Upper lobe of left lung (tissue), 6 donors: ENCODE measurements at regions not wholly inside any gene's neighbourhood (a gene's known extent, or its start where the extent isn't known, plus 50 kb on each side); places are given as distances from the start of the nearest gene placed in this dataset.
"Not testable (repeated sequence)": the region's sequence is repeated elsewhere in the genome, so short reads cannot be mapped to it uniquely, and the experiment has no call there.

Experiments used
- ATAC-seq, 2 donors: fragments of 200-7000 bp; cut with Tn5 transposase; one replicate each; pipeline ENCODE4 v1.9.1; 2022; ENCODE audit warnings: mild to moderate bottlenecking in 2 of 2, moderate library complexity in 2 of 2; ENCODE audit not compliant: low FRiP score in 2 of 2
- DNase-seq, 2 donors: peaks; one replicate each; pipeline ENCODE4 v3.0.0-alpha.2; 2019 to 2020
- H3K27ac ChIP-seq, 4 donors: fragments of 200-600 bp; sonication (generic); one replicate each; pipeline ENCODE4 v1.5.1; 2016 to 2019
- H3K27me3 ChIP-seq, 4 donors: fragments of 200-600 bp; sonication (generic); one replicate each; pipeline ENCODE4 v1.5.1; 2017 to 2019
- H3K36me3 ChIP-seq, 4 donors: fragments of 200-600 bp; sonication (generic); one replicate each; pipeline ENCODE4 v1.5.1; 2016 to 2019
- H3K4me1 ChIP-seq, 4 donors: fragments of 200-600 bp; sonication (generic); one replicate each; pipeline ENCODE4 v1.5.1; 2018 to 2019
- H3K4me3 ChIP-seq, 4 donors: fragments of 200-600 bp; sonication (generic); one replicate each; pipeline ENCODE4 v1.5.1; 2017 to 2019; ENCODE audit warnings: mild to moderate bottlenecking in 2 of 4, moderate library complexity in 1 of 4
- H3K9me3 ChIP-seq, 4 donors: fragments of 200-600 bp; sonication (generic); one replicate each; pipeline ENCODE4 v1.5.1; 2018 to 2019
- EP300 ChIP-seq, 4 donors: sonication (generic); formaldehyde crosslinking; IDR thresholded peaks; one replicate each; pipeline ENCODE4 v1.5.1; 2017; ENCODE audit warnings: antibody characterized with exemption in 4 of 4, control low read depth in 2 of 4
- POLR2A ChIP-seq, 4 donors: fragments of 450-650 bp; IDR thresholded peaks; one replicate each; pipeline ENCODE4 v1.5.1; 2016 to 2017; ENCODE audit warnings: antibody characterized with exemption in 4 of 4, mild to moderate bottlenecking in 2 of 4
- POLR2AphosphoS5 ChIP-seq, 2 donors: sonication (generic); formaldehyde crosslinking; IDR thresholded peaks; one replicate each; pipeline ENCODE4 v1.5.1; 2017; ENCODE audit warnings: antibody characterized with exemption in 2 of 2
- WGBS, 2 donors: methylation state at CpG; one replicate each; pipeline ENCODE4 v1.1.5; 2017 to 2018; 5-methylcytosine and 5-hydroxymethylcytosine counted together
- TF ChIP-seq, protein P1 (sequence below), 6 experiments: fragments of 450-650 bp in 4 of 6; fragments of 200-600 bp in 2 of 6; sonication (generic) in 2 of 6; IDR thresholded peaks; one replicate each; pipeline ENCODE4 v1.5.1; 2016 to 2019; ENCODE audit warnings: antibody characterized with exemption in 6 of 6
- donor health status: DM: no; HTN: no; CAD: no; lungs with moderate emphysema.
- donor health status: DM: no; HTN: yes; CAD: no; lungs with severe emphysema.

DNA sequence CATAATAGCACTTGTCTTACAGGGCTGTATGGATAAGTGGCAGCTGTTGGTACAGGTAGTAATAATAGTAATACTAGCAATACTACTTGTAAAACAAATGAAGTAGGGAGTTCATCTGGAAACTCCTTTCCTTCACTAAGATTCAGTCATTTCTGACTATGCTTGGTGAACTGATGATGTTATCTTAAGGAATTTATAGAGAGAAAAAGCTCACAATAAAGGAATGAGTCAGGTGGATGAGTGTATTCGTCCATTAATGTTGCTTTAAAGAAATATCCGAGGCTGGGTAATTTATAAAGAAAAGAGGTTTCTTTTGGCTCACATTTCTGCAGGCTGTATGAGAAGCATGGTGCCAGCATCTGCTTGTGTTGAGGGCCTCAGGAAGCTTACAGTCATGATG, 477.3 kb downstream of the KLF12 start:
- 90 to 94% methylated on average over 2 of the region's 2 CpGs for WGBS, 2 donors
- TF ChIP-seq, protein P1, sequence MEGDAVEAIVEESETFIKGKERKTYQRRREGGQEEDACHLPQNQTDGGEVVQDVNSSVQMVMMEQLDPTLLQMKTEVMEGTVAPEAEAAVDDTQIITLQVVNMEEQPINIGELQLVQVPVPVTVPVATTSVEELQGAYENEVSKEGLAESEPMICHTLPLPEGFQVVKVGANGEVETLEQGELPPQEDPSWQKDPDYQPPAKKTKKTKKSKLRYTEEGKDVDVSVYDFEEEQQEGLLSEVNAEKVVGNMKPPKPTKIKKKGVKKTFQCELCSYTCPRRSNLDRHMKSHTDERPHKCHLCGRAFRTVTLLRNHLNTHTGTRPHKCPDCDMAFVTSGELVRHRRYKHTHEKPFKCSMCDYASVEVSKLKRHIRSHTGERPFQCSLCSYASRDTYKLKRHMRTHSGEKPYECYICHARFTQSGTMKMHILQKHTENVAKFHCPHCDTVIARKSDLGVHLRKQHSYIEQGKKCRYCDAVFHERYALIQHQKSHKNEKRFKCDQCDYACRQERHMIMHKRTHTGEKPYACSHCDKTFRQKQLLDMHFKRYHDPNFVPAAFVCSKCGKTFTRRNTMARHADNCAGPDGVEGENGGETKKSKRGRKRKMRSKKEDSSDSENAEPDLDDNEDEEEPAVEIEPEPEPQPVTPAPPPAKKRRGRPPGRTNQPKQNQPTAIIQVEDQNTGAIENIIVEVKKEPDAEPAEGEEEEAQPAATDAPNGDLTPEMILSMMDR (IDR thresholded peaks at IDR 0.05) = no peak
- TF ChIP-seq POLR2AphosphoS5 (IDR thresholded peaks at IDR 0.05) (no peak), POLR2A (IDR thresholded peaks at IDR 0.05) (no peak), EP300 (IDR thresholded peaks at IDR 0.05) (no peak)
- no peak for ATAC-seq

DNA sequence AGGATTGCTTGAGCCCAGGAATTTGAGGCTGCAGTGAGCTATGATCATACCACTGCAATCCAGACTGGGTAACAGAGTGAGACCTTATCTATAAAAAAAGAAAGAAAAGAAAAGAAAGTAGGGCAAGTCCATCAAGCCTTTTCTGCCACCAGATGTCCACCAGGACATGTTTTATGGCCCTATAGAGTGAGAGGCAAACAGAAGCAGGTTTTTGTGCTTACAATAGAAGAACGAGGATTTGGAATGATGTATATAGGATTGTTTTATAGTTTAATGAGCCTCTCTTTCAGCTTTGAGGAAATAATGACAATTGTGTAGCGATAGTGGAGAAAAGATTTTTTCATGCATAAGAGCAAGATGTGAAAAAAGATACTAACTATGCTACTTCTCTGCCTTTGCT, 480.5 kb downstream of the KLF12 start:
- Histone ChIP-seq H3K4me1 (no peaks in the 10 kb centered on the region), H3K27ac (no peak overlapping the region), H3K4me3 (no peak overlapping the region), H3K27me3 (no peaks in the 10 kb centered on the region), H3K9me3 (no peaks in the 10 kb centered on the region), H3K36me3 (no peaks in the 10 kb centered on the region)
- no peak for ATAC-seq
- no peak for TF ChIP-seq POLR2A (IDR thresholded peaks at IDR 0.05)
- TF ChIP-seq EP300 (IDR thresholded peaks at IDR 0.05) = no peak
- TF ChIP-seq, protein P1 (IDR thresholded peaks at IDR 0.05) = no peak
- no peak for TF ChIP-seq POLR2AphosphoS5 (IDR thresholded peaks at IDR 0.05)
- 81 to 92% methylated on average over 2 of the region's 2 CpGs for WGBS, 2 donors
- DNase-seq = no peak

More for the DNA sequence above, 477.3 kb downstream of the KLF12 start:
- H3K9me3 ChIP-seq = no peaks in the 10 kb centered on the region
- H3K27me3 ChIP-seq = no peaks in the 10 kb centered on the region
- H3K4me1 ChIP-seq = no peaks in the 10 kb centered on the region
- DNase-seq = no peak
- H3K27ac ChIP-seq = no peak overlapping the region
- H3K4me3 ChIP-seq = no peak overlapping the region
- no peaks in the 10 kb centered on the region for H3K36me3 ChIP-seq

DNA sequence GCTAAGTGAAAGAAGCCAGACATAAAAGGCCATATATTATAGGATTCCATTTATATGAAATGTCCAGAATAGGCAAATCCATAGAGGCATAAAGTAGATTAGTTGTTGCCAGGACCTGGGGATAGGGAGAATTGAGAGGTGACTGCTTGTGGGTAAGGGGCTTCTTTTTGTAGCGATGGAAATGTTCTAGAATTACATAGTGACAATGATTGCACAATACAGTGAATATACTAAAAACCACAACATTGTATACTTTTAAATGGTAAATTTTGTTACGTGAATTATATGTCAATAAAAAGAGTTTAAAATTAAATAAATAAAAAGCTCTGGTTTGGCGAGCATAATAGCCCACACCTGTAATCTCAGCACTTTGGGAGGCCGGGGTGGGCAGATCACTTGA, 486.8 kb downstream of the KLF12 start:
- no peaks in the 10 kb centered on the region for H3K9me3 ChIP-seq
- H3K4me3 ChIP-seq = no peak overlapping the region
- 84 to 85% methylated on average over 4 of the region's 4 CpGs for WGBS, 2 donors
- no peaks in the 10 kb centered on the region for H3K27me3 ChIP-seq
- ATAC-seq (no peak), DNase-seq (no peak)
- no peak overlapping the region for H3K27ac ChIP-seq
- H3K4me1 ChIP-seq = no peaks in the 10 kb centered on the region
- no peaks in the 10 kb centered on the region for H3K36me3 ChIP-seq
- TF ChIP-seq POLR2A (IDR thresholded peaks at IDR 0.05) (no peak), POLR2AphosphoS5 (IDR thresholded peaks at IDR 0.05) (no peak), EP300 (IDR thresholded peaks at IDR 0.05) (no peak)
- TF ChIP-seq, protein P1 (IDR thresholded peaks at IDR 0.05) = no peak

DNA sequence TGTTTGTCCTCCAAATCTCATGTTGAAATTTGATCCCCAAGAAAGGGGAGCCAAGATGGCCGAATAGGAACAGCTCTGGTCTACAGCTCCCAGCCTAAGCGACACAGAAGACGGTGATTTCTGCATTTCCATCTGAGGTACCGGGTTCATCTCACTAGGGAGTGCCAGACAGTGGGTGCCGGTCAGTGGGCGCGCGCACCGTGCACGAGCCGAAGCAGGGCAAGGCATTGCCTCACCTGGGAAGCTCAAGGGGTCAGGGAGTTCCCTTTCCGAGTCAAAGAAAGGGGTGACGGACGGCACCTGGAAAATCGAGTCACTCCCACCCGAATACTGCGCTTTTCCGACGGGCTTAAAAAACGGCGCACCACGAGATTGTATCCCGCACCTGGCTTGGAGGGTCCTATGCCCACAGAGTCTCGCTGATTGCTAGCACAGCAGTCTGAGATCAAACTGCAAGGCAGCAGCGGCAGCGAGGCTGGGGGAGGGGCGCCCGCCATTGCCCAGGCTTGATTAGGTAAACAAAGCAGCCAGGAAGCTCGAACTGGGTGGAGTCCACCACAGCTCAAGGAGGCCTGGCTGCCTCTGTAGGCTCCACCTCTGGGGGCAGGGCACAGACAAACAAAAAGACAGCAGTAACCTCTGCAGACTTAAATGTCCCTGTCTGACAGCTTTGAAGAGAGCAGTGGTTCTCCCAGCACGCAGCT, 493.6 kb downstream of the KLF12 start:
- H3K9me3 ChIP-seq, H3K4me1 ChIP-seq, ATAC-seq, H3K27me3 ChIP-seq, H3K36me3 ChIP-seq, H3K27ac ChIP-seq, H3K4me3 ChIP-seq: not testable (repeated sequence)
- DNase-seq = peak in 1 of 2 donors; percentile 59
- WGBS, 2 donors = 91 to 94% methylated on average over 27 to 29 of the region's 30 CpGs

DNA sequence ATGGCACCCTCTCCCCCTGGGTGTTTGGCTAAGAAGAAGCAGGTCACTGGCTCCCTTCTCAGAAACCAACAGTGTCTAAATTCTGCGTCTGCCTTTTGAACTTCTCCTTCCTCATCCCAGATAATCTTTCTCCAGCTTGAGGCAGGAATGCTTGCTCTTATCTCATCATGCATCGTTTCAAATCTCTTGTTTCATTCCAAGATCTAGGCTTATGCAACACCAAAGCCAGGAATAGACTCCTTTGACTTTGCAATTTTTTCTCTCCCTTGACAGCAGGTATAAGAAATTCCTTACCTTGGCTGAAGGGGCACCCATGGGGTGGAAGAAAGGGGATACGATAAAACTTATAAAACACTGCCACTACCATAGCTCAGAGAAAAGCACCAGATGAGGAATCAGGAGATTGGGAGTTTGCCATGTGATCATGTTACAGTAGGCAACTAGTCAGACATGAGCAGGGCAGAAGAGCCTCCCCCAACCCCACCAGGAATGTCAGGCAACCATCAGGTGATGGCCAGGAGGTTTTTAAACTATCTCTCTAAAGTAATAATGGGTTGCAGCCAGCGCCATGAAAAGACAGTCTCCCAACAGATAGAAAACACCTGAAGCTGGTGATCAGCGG, 498.9 kb downstream of the KLF12 start:
- Histone ChIP-seq H3K27ac (no peak overlapping the region), H3K36me3 (no peaks in the 10 kb centered on the region), H3K27me3 (no peaks in the 10 kb centered on the region), H3K4me3 (no peak overlapping the region), H3K4me1 (no peaks in the 10 kb centered on the region), H3K9me3 (no peaks in the 10 kb centered on the region)
- ATAC-seq = no peak
- no peak for DNase-seq
- TF ChIP-seq POLR2AphosphoS5 (IDR thresholded peaks at IDR 0.05) (no peak), EP300 (IDR thresholded peaks at IDR 0.05) (no peak), POLR2A (IDR thresholded peaks at IDR 0.05) (no peak)
- TF ChIP-seq, protein P1 (IDR thresholded peaks at IDR 0.05) = no peak
- 82 to 87% methylated on average over 5 of the region's 5 CpGs for WGBS, 2 donors
